ENCODE measurements at regions not wholly inside any gene's neighbourhood (a gene's known extent, or its start where the extent isn't known, plus 50 kb on each side); places are given as distances from the start of the nearest gene placed in this dataset.
"Not testable (repeated sequence)": the region's sequence is repeated elsewhere in the genome, so short reads cannot be mapped to it uniquely, and the experiment has no call there.

GRCh38 chr5:60458666-60459065 lies 241.3 kb downstream of the DEPDC1B start:
- H3K4me3 ChIP-seq (ENCODE audit: low read depth, low read length) = no peak overlapping the region
- TF ChIP-seq CTCF (conservative IDR thresholded peaks at IDR 0.05; ENCODE audit: low read depth, low read length) = no peak
- DNase-seq (ENCODE audit: low read depth) = no peak

- H3K4me3 ChIP-seq (ENCODE audit: low read depth, low read length) = no peak overlapping the region
- DNase-seq (ENCODE audit: low read depth) = no peak
- TF ChIP-seq CTCF (conservative IDR thresholded peaks at IDR 0.05; ENCODE audit: low read depth, low read length) = no peak
Measured at GRCh38 chr5:60457233-60457632, 242.7 kb downstream of the DEPDC1B start.

GRCh38 chr5:60455589-60455988 lies 244.4 kb downstream of the DEPDC1B start:
- DNase-seq (ENCODE audit: low read depth) = no peak
- no peak for TF ChIP-seq CTCF (conservative IDR thresholded peaks at IDR 0.05; ENCODE audit: low read depth, low read length)
- H3K4me3 ChIP-seq (ENCODE audit: low read depth, low read length) = no peak overlapping the region

GRCh38 chr5:60454277-60454676 lies 245.7 kb downstream of the DEPDC1B start:
- not testable (repeated sequence) for DNase-seq (ENCODE audit: low read depth); H3K4me3 ChIP-seq (ENCODE audit: low read depth, low read length)

GRCh38 chr5:60453186-60453976 lies 246.6 kb downstream of the DEPDC1B start:
- DNase-seq (ENCODE audit: low read depth) = no peak
- H3K4me3 ChIP-seq (ENCODE audit: low read depth, low read length) = no peak overlapping the region
- no peak for TF ChIP-seq CTCF (conservative IDR thresholded peaks at IDR 0.05; ENCODE audit: low read depth, low read length)

GRCh38 chr5:60448600-60448999 lies 251.4 kb downstream of the DEPDC1B start:
- TF ChIP-seq CTCF (conservative IDR thresholded peaks at IDR 0.05; ENCODE audit: low read depth, low read length) = no peak
- no peak for DNase-seq (ENCODE audit: low read depth)
- no peak overlapping the region for H3K4me3 ChIP-seq (ENCODE audit: low read depth, low read length)

GRCh38 chr5:60447488-60447920 lies 252.5 kb downstream of the DEPDC1B start:
- no peak overlapping the region for H3K4me3 ChIP-seq (ENCODE audit: low read depth, low read length)
- TF ChIP-seq CTCF (conservative IDR thresholded peaks at IDR 0.05; ENCODE audit: low read depth, low read length) = no peak
- no peak for DNase-seq (ENCODE audit: low read depth)
